ENCODE measurements at regions not wholly inside any gene's neighbourhood (a gene's known extent, or its start where the extent isn't known, plus 50 kb on each side); places are given as distances from the start of the nearest gene placed in this dataset.
"Not testable (repeated sequence)": the region's sequence is repeated elsewhere in the genome, so short reads cannot be mapped to it uniquely, and the experiment has no call there.

DNA sequence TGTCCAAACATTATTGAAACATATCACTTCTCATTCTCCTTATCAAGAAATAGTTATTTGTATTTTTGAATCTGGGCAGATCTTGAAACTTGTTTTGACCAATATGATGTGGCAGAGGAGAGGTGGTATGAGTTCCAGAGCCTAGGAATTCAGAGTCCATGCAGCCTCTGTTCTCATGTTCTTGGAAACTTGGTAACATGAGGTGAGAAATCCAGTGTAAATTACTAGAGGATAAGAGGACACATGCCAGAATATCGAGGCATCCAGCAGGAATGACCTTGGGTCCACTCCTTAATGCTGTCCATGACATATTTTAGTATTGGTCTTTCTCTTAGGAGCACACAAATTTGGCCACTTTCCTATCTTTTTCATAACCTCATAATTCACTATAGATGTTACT, 1374.6 kb downstream of the FSCB start:
- TF ChIP-seq, protein P1, sequence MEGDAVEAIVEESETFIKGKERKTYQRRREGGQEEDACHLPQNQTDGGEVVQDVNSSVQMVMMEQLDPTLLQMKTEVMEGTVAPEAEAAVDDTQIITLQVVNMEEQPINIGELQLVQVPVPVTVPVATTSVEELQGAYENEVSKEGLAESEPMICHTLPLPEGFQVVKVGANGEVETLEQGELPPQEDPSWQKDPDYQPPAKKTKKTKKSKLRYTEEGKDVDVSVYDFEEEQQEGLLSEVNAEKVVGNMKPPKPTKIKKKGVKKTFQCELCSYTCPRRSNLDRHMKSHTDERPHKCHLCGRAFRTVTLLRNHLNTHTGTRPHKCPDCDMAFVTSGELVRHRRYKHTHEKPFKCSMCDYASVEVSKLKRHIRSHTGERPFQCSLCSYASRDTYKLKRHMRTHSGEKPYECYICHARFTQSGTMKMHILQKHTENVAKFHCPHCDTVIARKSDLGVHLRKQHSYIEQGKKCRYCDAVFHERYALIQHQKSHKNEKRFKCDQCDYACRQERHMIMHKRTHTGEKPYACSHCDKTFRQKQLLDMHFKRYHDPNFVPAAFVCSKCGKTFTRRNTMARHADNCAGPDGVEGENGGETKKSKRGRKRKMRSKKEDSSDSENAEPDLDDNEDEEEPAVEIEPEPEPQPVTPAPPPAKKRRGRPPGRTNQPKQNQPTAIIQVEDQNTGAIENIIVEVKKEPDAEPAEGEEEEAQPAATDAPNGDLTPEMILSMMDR (IDR thresholded peaks at IDR 0.05; ENCODE audit: low read depth, low read length), result no peak
- H3K4me3 ChIP-seq (ENCODE audit: low read depth, low read length), result no peak overlapping the region

DNA sequence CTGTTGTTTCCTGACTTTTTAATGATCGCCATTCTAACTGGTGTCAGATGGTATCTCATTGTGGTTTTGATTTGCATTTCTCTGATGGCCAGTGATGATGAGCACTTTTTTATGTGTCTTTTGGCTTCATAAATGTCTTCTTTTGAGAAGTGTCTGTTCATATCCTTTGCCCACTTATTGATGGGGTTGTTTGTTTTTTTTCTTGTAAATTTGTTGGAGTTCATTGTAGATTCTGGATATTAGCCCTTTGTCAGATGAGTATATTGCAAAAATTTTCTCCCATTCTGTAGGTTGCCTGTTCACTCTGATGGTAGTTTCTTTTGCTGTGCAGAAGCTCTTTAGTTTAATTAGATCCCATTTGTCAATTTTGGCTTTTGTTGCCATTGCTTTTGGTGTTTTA, 1378.7 kb downstream of the FSCB start:
- H3K4me3 ChIP-seq (ENCODE audit: low read depth, low read length), result not testable (repeated sequence)

DNA sequence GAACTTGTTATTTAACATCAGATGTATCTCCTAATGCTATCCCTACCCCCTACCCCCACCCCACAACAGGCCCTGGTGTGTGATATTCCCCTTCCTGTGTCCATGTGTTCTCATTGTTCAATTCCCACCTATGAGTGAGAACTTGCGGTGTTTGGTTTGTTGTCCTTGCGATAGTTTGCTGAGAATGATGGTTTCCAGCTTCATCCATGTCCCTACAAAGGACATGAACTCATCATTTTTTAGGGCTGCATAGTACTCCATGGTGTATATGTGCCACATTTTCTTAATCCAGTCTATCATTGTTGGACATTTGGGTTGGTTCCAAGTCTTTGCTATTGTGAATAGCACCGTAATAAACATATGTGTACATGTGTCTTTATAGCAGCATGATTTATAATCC, 1379.2 kb downstream of the FSCB start:
- H3K4me3 ChIP-seq (ENCODE audit: low read depth, low read length), result not testable (repeated sequence)

DNA sequence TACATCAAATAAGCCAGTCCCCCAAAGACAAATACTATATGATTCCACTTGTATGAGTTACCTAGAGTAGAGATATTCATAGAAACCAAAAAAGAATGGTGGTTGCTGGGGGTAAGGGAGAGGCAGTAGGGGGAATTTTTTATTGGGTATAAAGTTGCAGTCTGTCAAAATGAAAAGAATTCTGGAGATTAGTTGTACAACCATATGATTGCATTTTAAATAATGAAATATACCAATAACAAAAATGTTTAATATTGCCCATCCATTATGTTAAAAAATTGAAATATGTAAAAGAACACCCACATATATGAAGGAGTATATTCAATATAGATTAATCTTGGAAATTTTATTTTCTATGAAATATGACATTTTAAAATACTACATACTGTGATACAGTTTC, 1383.5 kb downstream of the FSCB start:
- TF ChIP-seq, protein P1 (IDR thresholded peaks at IDR 0.05; ENCODE audit: low read depth, low read length), result no peak
- no peak overlapping the region for H3K4me3 ChIP-seq (ENCODE audit: low read depth, low read length)

DNA sequence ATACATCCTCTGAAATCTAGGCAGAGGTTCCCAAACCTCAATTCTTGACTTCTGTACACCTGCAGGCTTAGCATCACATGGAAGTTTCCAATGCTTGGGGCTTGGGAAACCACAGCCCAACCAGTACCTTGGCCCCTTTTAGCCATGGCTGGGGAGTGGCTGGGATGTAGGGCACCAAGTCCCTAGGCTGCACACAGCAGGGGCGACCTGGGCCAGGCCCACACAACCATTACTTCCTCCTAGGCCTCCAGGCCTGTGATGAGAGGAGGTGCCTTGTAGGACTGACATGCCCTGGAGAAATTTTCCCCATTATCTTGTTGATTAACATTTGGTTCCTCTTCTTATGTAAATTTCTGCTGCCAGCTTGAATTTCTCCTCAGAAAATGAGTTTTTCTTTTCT, 1387.4 kb downstream of the FSCB start:
- H3K4me3 ChIP-seq (ENCODE audit: low read depth, low read length), result no peak overlapping the region
- TF ChIP-seq, protein P1 (IDR thresholded peaks at IDR 0.05; ENCODE audit: low read depth, low read length), result no peak

DNA sequence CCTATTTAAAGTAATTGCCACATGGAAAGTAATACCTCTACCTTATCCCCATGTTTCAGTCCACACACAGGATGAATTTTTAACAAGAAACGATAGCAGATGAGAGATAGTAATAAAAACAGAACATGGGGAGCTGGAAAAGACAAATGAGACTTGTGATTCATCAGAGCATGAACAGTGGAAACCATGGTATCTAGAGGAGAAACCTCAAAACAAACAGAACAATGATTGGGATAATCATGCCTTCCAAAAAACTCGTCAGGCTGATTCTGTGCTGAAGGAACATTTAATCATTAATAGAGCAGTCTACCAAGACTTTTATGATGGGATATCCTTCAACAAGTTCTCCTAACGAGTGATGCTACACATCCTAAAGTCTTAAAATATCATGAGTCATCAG, 1390.7 kb downstream of the FSCB start:
- H3K4me3 ChIP-seq (ENCODE audit: low read depth, low read length), result no peak overlapping the region
- TF ChIP-seq, protein P1 (IDR thresholded peaks at IDR 0.05; ENCODE audit: low read depth, low read length), result no peak

DNA sequence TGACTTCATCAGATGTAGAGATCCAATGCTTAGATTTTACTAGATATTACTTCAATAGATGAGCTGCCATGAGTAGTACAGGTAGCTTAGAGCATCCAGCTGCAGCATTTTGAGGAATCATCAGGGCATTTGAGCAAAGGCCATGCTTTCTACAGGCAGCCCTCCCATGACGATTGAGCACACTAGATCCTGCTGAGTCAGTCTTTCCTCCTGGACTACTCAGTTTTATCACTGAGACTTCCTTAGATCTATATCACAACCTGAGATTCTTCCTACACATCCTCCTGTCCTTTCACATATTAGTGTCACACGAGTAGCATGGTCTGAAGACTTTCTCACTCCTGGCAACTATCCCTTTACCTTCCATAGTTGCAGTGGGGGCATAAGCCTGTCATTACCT, 1401.8 kb downstream of the FSCB start:
- TF ChIP-seq, protein P1 (IDR thresholded peaks at IDR 0.05; ENCODE audit: low read depth, low read length), result no peak
- H3K4me3 ChIP-seq (ENCODE audit: low read depth, low read length), result no peak overlapping the region

DNA sequence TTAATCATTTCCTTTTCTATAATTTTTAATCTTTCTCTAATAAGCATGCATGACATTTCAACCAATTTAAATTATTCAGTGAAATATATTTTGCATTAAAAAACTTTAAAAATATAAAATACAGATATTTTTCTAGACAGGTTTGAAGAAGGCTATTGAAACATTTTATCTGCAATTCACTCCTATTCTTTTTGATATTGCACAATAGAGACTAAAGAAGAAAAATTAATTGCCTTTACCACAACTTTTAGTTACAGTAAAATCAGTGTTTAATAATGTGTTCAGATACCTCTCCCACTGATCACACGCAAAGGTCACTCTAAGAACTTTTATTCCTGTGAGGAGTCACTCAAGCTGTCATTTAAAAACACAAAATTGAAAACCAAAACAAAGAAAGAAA, 1416.7 kb downstream of the FSCB start:
- no peak overlapping the region for H3K4me3 ChIP-seq (ENCODE audit: low read depth, low read length)
- TF ChIP-seq, protein P1 (IDR thresholded peaks at IDR 0.05; ENCODE audit: low read depth, low read length), result no peak

DNA sequence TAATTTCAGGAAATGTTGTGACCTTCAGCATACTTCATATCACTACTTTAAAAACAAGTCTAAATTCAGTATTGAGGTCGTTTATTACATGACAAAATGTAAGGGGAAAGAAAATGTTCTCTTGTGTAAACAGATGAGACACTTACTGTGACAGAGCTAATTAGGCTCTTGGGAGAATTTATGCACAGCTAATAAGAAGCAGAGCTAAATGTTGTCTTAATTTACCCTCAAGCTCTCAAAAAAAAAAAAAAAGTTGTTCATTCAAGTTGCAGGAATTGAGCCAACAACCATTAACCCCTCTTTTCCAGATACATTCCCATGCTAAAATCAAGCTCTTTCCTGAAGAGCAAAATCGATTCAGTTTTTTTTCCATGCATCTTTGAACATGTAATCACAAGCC, 1419.4 kb downstream of the FSCB start:
- TF ChIP-seq, protein P1 (IDR thresholded peaks at IDR 0.05; ENCODE audit: low read depth, low read length), result no peak
- H3K4me3 ChIP-seq (ENCODE audit: low read depth, low read length), result no peak overlapping the region

All from WI38 (cell line).